K562 (cell line): ENCODE measurements at regions not wholly inside any gene's neighbourhood (a gene's known extent, or its start where the extent isn't known, plus 50 kb on each side); places are given as distances from the start of the nearest gene placed in this dataset.

Experiments used
- ATAC-seq: fragments of 200-7000 bp; cut with Tn5 transposase; 3 replicates; pipeline ENCODE4 v1.9.1; 2020; ENCODE audit warnings: moderate library complexity
- BruUV-seq: library from RNA; stranded (reverse); fragments of 400-500 nt; replicated peaks from 2 replicates; lab custom pipeline; 2021; lab: Mats Ljungman, UMichigan
- CTCF ChIA-PET: fragments of 300-600 bp; formaldehyde crosslinking; extraction: SDS; loops from one replicate; lab custom pipeline; 2021; ENCODE audit warnings: low intra/inter-chr PET ratio; lab: Yijun Ruan, JAX
- POLR2A ChIA-PET: fragments of 300-600, 350-650 bp; sonication (Branson Sonifier 250); formaldehyde crosslinking; extraction: SDS; loops from one replicate; lab custom pipeline; 2021; ENCODE audit warnings: antibody characterized with exemption, inconsistent platforms; lab: Yijun Ruan, JAX
- DNase-seq, 4 experiments: peaks; one replicate each; pipeline versions ENCODE4 v3.0.0 to v3.0.0-alpha.2; 2011 to 2018; ENCODE audit warnings: low spot score in 3 of 4, mixed read lengths in 3 of 4; ENCODE audit errors: extremely low read depth in 1 of 4
- FAIRE-seq: peaks from 2 replicates; lab custom pipeline; 2011; peaks lifted over from hg19 to GRCh38; lab: Jason Lieb, UNC
- H2AFZ ChIP-seq: 2 replicates; pipeline ENCODE4 v1.6.0; 2011; ENCODE audit warnings: low read depth, low read length, control low read depth, inconsistent platforms
- H3K27ac ChIP-seq: fragments of 200-600 bp; 3 replicates; pipeline ENCODE4 v1.8.0; 2011; ENCODE audit warnings: low read depth, mild to moderate bottlenecking, control low read depth, inconsistent platforms, low read length, moderate library complexity, mixed read lengths; ENCODE audit errors: extremely low read depth
- H3K27me3 ChIP-seq, 2 experiments: fragments of 300-600 bp in 1 of 2; 2 replicates in 1 of 2; 3 replicates in 1 of 2; pipeline versions ENCODE4 v1.6.0 to v1.8.0; 2011; ENCODE audit warnings: inconsistent platforms in 2 of 2, low read length in 2 of 2, mild to moderate bottlenecking in 1 of 2, mixed read lengths in 1 of 2, moderate library complexity in 1 of 2; ENCODE audit not compliant: control insufficient read depth in 2 of 2, insufficient read depth in 2 of 2
- H3K36me3 ChIP-seq: fragments of 300-600 bp; 3 replicates; pipeline ENCODE4 v1.8.0; 2011; ENCODE audit warnings: mild to moderate bottlenecking, low read length, inconsistent platforms; ENCODE audit not compliant: control insufficient read depth, insufficient read depth
- H3K4me1 ChIP-seq, 2 experiments: fragments of 200-600 bp in 1 of 2; replicated peaks in 1 of 2; 2 replicates in 1 of 2; 3 replicates in 1 of 2; pipeline versions ENCODE4 v1.5.1 to v1.8.0; 2011; ENCODE audit warnings: inconsistent platforms in 2 of 2, low read length in 2 of 2, mild to moderate bottlenecking in 1 of 2, mixed read lengths in 1 of 2, moderate library complexity in 1 of 2; ENCODE audit not compliant: control insufficient read depth in 2 of 2, insufficient read depth in 2 of 2
- H3K4me2 ChIP-seq: 2 replicates; pipeline ENCODE4 v1.6.1; 2011; ENCODE audit warnings: low read length, control low read depth, inconsistent platforms, mixed read lengths; ENCODE audit not compliant: insufficient read depth
- H3K4me3 ChIP-seq: fragments of 200-600 bp; sonication (generic), shearing (Covaris generic); 2 replicates; pipeline ENCODE4 v1.5.1; 2016; ENCODE audit warnings: control low read depth, inconsistent platforms
- H3K79me2 ChIP-seq: fragments of 200-600 bp; 3 replicates; pipeline ENCODE4 v1.8.0; 2011; ENCODE audit warnings: low read length, inconsistent platforms; ENCODE audit not compliant: control insufficient read depth, insufficient read depth
- H3K9ac ChIP-seq, 2 experiments: 2 replicates each; pipeline versions ENCODE4 v1.6.0 to v1.6.1; 2011; ENCODE audit warnings: low read depth in 2 of 2, low read length in 2 of 2, control low read depth in 1 of 2, inconsistent platforms in 1 of 2, mild to moderate bottlenecking in 1 of 2, mixed read lengths in 1 of 2; ENCODE audit not compliant: insufficient read depth in 1 of 2
- H3K9me1 ChIP-seq: one replicate; pipeline ENCODE4 v1.6.0; 2011; ENCODE audit warnings: inconsistent platforms, mild to moderate bottlenecking, low read length, moderate library complexity; ENCODE audit not compliant: control insufficient read depth, insufficient read depth
- H3K9me3 ChIP-seq: replicated peaks from 2 replicates; pipeline ENCODE4 v1.5.1; 2011; ENCODE audit warnings: low read depth, low read length, inconsistent platforms; ENCODE audit not compliant: control insufficient read depth, insufficient read depth
- H4K20me1 ChIP-seq: replicated peaks from 2 replicates; pipeline ENCODE4 v1.6.1; 2011; ENCODE audit warnings: low read length, inconsistent platforms, mixed read lengths; ENCODE audit not compliant: control insufficient read depth, insufficient read depth
- CEBPB ChIP-seq: fragments of 450-650 bp; IDR thresholded peaks from 2 replicates; pipeline ENCODE4 v1.6.1; 2016; ENCODE audit warnings: missing genetic modification characterization, missing compliant biosample characterization
- CHD1 ChIP-seq: fragments of 200-600 bp; sonication (generic); IDR thresholded peaks from one replicate; pipeline ENCODE4 v1.6.1; 2012; ENCODE audit warnings: mild to moderate bottlenecking, moderate library complexity, low read length, inconsistent platforms
- COPS2 ChIP-seq: fragments of 450-650 bp; conservative IDR thresholded peaks from 2 replicates; pipeline ENCODE4 v1.6.1; 2016; ENCODE audit warnings: mild to moderate bottlenecking, moderate library complexity
- E2F3 ChIP-seq: fragments of 250-450 bp; sonication (Bioruptor Pico); IDR thresholded peaks from 2 replicates; pipeline ENCODE4 v1.4.0; 2020; ENCODE audit warnings: mild to moderate bottlenecking
- EHMT2 ChIP-seq: fragments of 450-650 bp; IDR thresholded peaks from 2 replicates; pipeline ENCODE4 v1.6.1; 2018; ENCODE audit warnings: antibody characterized with exemption
- MYC ChIP-seq, 2 experiments: fragments of 250-450 bp in 1 of 2; sonication (Bioruptor Pico) in 1 of 2; IDR thresholded peaks; 2 replicates each; pipeline versions ENCODE4 v1.5.1 to v1.6.1; 2012 to 2021; ENCODE audit warnings: low read depth in 2 of 2, borderline replicate concordance in 1 of 2, improper control_type of control experiment in 1 of 2, low read length in 1 of 2, mild to moderate bottlenecking in 1 of 2, moderate library complexity in 1 of 2
- NFYB ChIP-seq: IDR thresholded peaks from 2 replicates; pipeline ENCODE4 v1.6.1; 2011; ENCODE audit warnings: mild to moderate bottlenecking, moderate library complexity; ENCODE audit not compliant: insufficient read length; ENCODE audit errors: extremely low read depth
- STAG1 ChIP-seq: sonication (generic); formaldehyde crosslinking; IDR thresholded peaks from 2 replicates; pipeline ENCODE4 v1.5.0; 2020; ENCODE audit warnings: missing genetic modification reagents, borderline replicate concordance
- TAF15 ChIP-seq: fragments of 200-400 bp; formaldehyde crosslinking; IDR thresholded peaks from 2 replicates; pipeline ENCODE4 v1.6.1; 2017; ENCODE audit warnings: mild to moderate bottlenecking, low read depth, low read length, moderate library complexity
- TBL1XR1 ChIP-seq, 2 experiments: IDR thresholded peaks; 2 replicates each; pipeline ENCODE4 v1.6.1; 2012; ENCODE audit warnings: improper control_type of control experiment in 2 of 2, low read length in 2 of 2, mild to moderate bottlenecking in 1 of 2
- TCF7 ChIP-seq: sonication (generic); IDR thresholded peaks from 2 replicates; pipeline ENCODE4 v1.6.1; 2016; ENCODE audit warnings: antibody characterized with exemption, borderline replicate concordance
- THRA ChIP-seq: fragments of 450-650 bp; IDR thresholded peaks from 2 replicates; pipeline ENCODE4 v1.6.1; 2017; ENCODE audit warnings: mild to moderate bottlenecking, moderate library complexity
- ZBTB9 ChIP-seq: fragments of 450-650 bp; formaldehyde crosslinking; IDR thresholded peaks from 2 replicates; pipeline ENCODE4 v1.4.0; 2020; ENCODE audit warnings: mild to moderate bottlenecking, moderate library complexity
- ZNF184 ChIP-seq: sonication (generic); formaldehyde crosslinking; IDR thresholded peaks from 2 replicates; pipeline ENCODE4 v1.5.0; 2020; ENCODE audit warnings: missing genetic modification reagents
- ZNF766 ChIP-seq: fragments of 200-800 bp; sonication (Bioruptor generic); conservative IDR thresholded peaks from 2 replicates; pipeline ENCODE4 v1.6.1; 2016; ENCODE audit warnings: missing genetic modification characterization, missing compliant biosample characterization
- WGBS: fragments of 100-300 bp; shearing (Covaris generic); methylation state at CpG from one replicate; pipeline ENCODE4 v1.1.6; 2016; ENCODE audit warnings: low coverage, mixed read lengths; ENCODE audit not compliant: insufficient coverage; ENCODE audit errors: missing lambda C conversion rate; 5-methylcytosine and 5-hydroxymethylcytosine counted together
- in situ Hi-C: fragments of 300-500 bp; cut with MboI; formaldehyde crosslinking; loops from 4 replicates; pipeline ENCODE4 v1.15.0; 2018; ENCODE audit warnings: inconsistent platforms, mixed read lengths
- intact Hi-C: fragments of 100-400 bp; cut with micrococcal nuclease; formaldehyde crosslinking; loops from 2 replicates; pipeline ENCODE4 v1.14.2; 2022

DNA sequence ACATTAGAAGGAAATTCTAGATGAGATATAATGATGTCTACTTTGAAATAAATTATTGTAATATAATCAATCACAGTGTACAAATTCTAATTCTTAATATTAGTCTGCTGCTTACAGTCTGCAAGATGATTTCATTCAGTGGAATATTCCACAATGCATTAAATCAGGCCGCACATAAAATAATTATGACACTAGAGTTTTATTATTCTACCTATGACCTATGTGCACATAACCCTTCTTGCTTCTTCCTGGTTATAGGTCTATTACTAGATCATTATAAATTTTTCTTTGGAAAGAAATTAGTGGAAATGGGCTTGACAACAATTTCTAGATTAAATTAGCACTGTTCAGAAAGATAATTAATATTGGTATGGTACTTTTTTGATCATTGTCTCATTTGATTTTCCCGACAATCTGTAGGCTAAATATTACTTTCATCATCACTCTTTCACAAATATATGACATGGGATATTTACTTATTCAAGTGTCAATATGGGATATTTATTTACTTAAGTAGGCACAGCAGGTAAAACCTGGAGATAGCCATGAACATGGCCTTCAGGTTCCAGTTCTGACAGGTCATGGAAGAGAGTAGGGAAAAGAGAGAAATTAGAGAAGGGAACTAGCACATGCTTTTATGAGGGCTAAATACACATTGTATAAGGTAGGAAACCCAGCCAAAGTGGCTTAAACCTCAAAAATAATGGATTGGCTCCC lies 476.4 kb downstream of the TOX3 start:
- 0% methylated on average over 2 of the region's 2 CpGs for WGBS
- Histone ChIP-seq H3K36me3 (no peaks in the 10 kb centered on the region), H3K9me1 (no peaks in the 10 kb centered on the region)
- intact Hi-C loops, result no loop called here
- no peak for TF ChIP-seq STAG1
- no peak for TF ChIP-seq ZNF766 (CRISPR knock-in tag)
- TF ChIP-seq EHMT2, result no peak
- no peak for TF ChIP-seq ZNF184 (CRISPR knock-in tag)
- TF ChIP-seq, all 486 proteins: peak for 0
- no peak overlapping the region for H3K9ac ChIP-seq
- ATAC-seq, result no peak
- H2AFZ ChIP-seq, result no peak overlapping the region
- no TSS peak for BruUV-seq
- in situ Hi-C loops, result no loop called here
- no peak for DNase-seq
- no peaks in the 10 kb centered on the region for H4K20me1 ChIP-seq
- ChIA-PET POLR2A (no interaction called here), CTCF (no interaction called here)
- no peak overlapping the region for H3K4me3 ChIP-seq
- H3K9me3 ChIP-seq, result no peaks in the 10 kb centered on the region
- no peaks in the 10 kb centered on the region for H3K4me1 ChIP-seq
- H3K27ac ChIP-seq, result no peak overlapping the region
- no peaks in the 10 kb centered on the region for H3K27me3 ChIP-seq
- H3K79me2 ChIP-seq, result no peaks in the 10 kb centered on the region
- no peak for FAIRE-seq
- H3K4me2 ChIP-seq, result no peak overlapping the region

- no peak overlapping the region for H3K27ac ChIP-seq
- H3K4me3 ChIP-seq, result no peak overlapping the region
- no peak overlapping the region for H3K4me2 ChIP-seq
- H3K9me3 ChIP-seq, result no peaks in the 10 kb centered on the region
- FAIRE-seq (no peak), ATAC-seq (no peak), DNase-seq (no peak)
- intact Hi-C loops (no loop called here), in situ Hi-C loops (no loop called here)
- no peaks in the 10 kb centered on the region for H3K79me2 ChIP-seq
- ChIA-PET CTCF (no interaction called here), POLR2A (no interaction called here)
- no peaks in the 10 kb centered on the region for H3K36me3 ChIP-seq
- H3K27me3 ChIP-seq, result no peaks in the 10 kb centered on the region
- H2AFZ ChIP-seq, result no peak overlapping the region
- BruUV-seq, result no TSS peak
- WGBS, result 3% methylated on average over 3 of the region's 3 CpGs
- no peaks in the 10 kb centered on the region for H4K20me1 ChIP-seq
- no peak overlapping the region for H3K9ac ChIP-seq
- H3K9me1 ChIP-seq, result no peaks in the 10 kb centered on the region
- no peaks in the 10 kb centered on the region for H3K4me1 ChIP-seq
- TF ChIP-seq CHD1 (no peak), THRA (no peak), TCF7 (no peak), COPS2 (no peak), TAF15 (no peak), NFYB (no peak), ZBTB9 (CRISPR knock-in tag) (no peak), E2F3 (CRISPR knock-in tag) (no peak), CEBPB (tag) (no peak), MYC (IDR thresholded peaks at IDR 0.05; ENCODE audit: low read depth, low read length) (no peak), MYC (CRISPR knock-in tag; IDR thresholded peaks at IDR 0.05; ENCODE audit: borderline replicate concordance, low read depth) (no peak), TBL1XR1 (IDR thresholded peaks at IDR 0.05; ENCODE audit: low read length in 2 of 2) (no peak)
Measured at GRCh38 chr16:52069866-52070265, 477.1 kb downstream of the TOX3 start.
